ENCODE measurements at regions not wholly inside any gene's neighbourhood (a gene's known extent, or its start where the extent isn't known, plus 50 kb on each side); places are given as distances from the start of the nearest gene placed in this dataset.
A peak's percentile ranks its signal among the peaks of the same experiment; 100 is the strongest.

DNA sequence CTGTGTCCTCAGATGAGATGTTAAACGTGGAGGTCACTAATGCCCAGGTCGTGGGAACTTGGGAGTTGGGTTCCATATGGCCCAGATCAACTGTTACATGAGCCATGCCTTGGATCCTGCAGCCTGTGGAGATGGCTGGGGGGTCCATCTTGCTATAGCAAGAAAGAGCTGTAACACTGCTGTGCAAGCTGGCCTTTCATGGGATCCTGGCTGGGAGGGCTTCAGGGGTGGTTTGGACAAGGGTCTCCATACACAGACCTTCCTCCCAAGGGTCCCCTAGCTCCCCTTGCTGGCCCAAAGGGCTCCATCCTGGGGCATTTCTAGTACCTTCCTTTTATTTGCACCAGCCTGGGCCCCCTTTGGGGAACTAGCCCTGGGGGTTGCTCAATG lies 337.7 kb downstream of the DYSF start:
- H3K4me3 ChIP-seq (ENCODE audit: low read depth, poor library complexity, severe bottlenecking) = no peak overlapping the region
- WGBS, 2 donors = 63 to 69% methylated on average over 2 of the region's 2 CpGs
- peak in 1 of 2 donors; percentile 79 for DNase-seq (ENCODE audit: low spot score in 2 of 2)
- TF ChIP-seq, protein P1, sequence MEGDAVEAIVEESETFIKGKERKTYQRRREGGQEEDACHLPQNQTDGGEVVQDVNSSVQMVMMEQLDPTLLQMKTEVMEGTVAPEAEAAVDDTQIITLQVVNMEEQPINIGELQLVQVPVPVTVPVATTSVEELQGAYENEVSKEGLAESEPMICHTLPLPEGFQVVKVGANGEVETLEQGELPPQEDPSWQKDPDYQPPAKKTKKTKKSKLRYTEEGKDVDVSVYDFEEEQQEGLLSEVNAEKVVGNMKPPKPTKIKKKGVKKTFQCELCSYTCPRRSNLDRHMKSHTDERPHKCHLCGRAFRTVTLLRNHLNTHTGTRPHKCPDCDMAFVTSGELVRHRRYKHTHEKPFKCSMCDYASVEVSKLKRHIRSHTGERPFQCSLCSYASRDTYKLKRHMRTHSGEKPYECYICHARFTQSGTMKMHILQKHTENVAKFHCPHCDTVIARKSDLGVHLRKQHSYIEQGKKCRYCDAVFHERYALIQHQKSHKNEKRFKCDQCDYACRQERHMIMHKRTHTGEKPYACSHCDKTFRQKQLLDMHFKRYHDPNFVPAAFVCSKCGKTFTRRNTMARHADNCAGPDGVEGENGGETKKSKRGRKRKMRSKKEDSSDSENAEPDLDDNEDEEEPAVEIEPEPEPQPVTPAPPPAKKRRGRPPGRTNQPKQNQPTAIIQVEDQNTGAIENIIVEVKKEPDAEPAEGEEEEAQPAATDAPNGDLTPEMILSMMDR (IDR thresholded peaks at IDR 0.05) = no peak
- no peak for TF ChIP-seq POLR2A (IDR thresholded peaks at IDR 0.05)
- intact Hi-C loops (cut with DNase I; ENCODE audit: low total_unique reads) = loop anchor here (5.0 to 10.0 kb wide), 2 partner anchors 184 to 236 kb away; no protein-coding TSS in a partner anchor

DNA sequence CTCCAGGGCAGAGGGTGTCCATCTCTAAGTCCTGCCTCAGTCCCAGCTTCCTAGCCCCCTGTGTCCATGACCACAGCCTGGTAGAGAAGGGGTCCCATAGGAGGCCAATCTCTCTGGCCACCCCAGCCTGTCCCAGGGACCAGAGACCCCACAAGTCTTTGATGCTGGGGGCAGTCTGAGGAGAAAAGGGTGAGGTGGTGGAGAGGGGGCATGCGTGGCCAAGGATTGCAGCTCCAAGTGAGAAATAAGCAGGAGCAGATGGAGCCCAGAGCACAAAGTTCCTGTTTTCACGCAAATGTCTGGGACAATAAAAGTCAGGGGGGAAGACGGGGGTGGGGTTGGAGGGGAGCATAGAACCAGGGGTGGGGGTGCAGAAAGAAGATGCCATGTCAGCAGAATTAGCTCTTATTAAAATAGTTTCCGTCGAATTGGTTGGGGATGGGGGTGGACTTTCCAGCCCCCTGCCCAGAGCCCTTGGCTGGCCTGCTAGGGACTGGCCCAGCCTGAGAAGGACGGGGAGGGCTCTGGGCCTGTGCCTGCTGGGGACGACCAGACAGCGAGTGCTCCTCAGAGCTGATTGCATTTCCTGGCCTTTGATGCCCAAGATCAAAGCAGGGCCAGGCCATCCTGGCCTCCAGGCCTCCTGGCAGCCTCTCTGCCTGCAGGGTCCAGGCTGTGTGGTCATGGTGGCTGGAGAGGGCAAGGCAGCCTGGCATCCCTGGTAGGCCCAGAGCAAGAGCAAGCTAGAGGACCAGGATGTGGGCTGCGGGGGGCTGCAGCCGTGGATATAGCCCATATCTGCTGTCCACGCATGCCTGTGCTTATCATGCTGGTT lies 337.1 kb downstream of the DYSF start:
- no peak overlapping the region for H3K4me3 ChIP-seq (ENCODE audit: low read depth, poor library complexity, severe bottlenecking)
- peak in 1 of 2 donors; percentile 62 for DNase-seq (ENCODE audit: low spot score in 2 of 2)
- intact Hi-C loops (cut with DNase I; ENCODE audit: low total_unique reads) = loop anchor here (5.0 to 10.0 kb wide), 2 partner anchors 183 to 236 kb away; no protein-coding TSS in a partner anchor
- TF ChIP-seq, protein P1 (IDR thresholded peaks at IDR 0.05) = no peak
- no peak for TF ChIP-seq POLR2A (IDR thresholded peaks at IDR 0.05)
- 74 to 75% methylated on average over 10 to 11 of the region's 11 CpGs for WGBS, 2 donors

DNA sequence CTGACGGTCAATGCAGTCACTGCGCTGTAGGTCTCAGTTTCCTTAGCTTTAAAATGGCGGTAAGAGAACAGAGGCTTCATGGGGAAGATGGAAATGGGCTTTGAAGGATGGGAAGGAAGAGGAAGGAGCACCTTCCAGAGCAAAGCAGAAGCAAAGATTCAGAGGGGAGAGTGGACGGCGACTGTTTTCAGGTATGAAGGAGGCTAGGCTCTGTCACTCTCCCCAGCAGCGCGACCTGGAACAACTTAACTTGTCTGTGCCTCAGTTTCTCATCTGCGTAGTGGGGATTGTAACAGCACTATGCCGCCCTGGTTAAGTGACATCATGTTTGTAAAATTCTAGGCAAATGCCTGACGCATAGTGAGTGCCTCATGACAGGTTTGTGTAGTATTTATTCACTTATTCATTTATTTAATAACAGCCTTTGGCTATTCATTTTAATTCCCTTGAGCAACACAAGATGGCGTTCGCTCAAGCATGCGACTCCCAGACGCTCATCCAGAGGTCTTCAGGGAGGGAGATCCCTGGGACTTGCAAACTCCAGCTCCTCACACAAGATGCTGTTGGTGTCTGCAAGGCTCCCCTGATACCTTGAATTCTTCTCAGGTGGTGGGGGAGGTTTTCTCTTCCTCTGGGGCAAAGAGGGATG lies 336.3 kb downstream of the DYSF start:
- no peak overlapping the region for H3K4me3 ChIP-seq (ENCODE audit: low read depth, poor library complexity, severe bottlenecking)
- DNase-seq (ENCODE audit: low spot score in 2 of 2) = peak in 1 of 2 donors; percentile 53
- intact Hi-C loops (cut with DNase I; ENCODE audit: low total_unique reads) = loop anchor here (5.0 to 10.0 kb wide), 2 partner anchors 182 to 235 kb away; no protein-coding TSS in a partner anchor
- TF ChIP-seq, protein P1 (IDR thresholded peaks at IDR 0.05) = no peak
- TF ChIP-seq POLR2A (IDR thresholded peaks at IDR 0.05) = no peak
- 87 to 88% methylated on average over 14 of the region's 14 CpGs for WGBS, 2 donors

DNA sequence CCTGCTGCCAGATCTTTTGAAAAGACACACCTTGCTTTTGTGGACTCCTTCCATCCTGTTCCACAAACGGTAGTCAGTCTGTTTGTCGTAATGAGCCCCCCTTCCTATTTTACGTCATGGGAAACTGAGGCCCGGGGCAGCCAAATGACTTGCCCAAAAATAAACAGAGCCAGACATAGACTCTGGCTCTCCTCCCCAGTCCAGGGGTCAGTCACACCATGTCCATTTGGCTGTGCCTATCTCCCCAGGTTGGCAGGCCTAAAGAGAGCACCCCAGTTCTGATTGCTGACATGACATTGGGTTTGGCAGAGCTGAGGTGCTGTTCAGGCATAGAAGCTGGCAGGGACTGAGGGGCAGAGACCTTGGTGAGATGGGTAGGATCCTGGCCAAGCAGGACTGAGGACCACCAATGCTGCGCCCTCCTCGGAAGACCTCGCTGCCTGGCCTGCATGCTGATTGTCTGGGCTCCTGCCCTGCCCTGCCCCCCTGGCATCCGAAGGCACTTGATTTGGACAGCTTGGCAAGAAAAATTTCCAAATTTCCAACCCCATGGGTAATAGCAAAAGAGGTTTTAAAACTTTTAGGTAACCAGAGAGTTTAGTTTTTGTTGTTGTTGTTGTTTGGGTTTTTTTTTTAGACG lies 335.4 kb downstream of the DYSF start:
- WGBS, 2 donors = 83 to 87% methylated on average over 9 of the region's 9 CpGs
- TF ChIP-seq POLR2A (IDR thresholded peaks at IDR 0.05) = no peak
- TF ChIP-seq, protein P1 (IDR thresholded peaks at IDR 0.05) = no peak
- DNase-seq (ENCODE audit: low spot score in 2 of 2) = peak in 1 of 2 donors; percentile 68
- no peak overlapping the region for H3K4me3 ChIP-seq (ENCODE audit: low read depth, poor library complexity, severe bottlenecking)
- intact Hi-C loops (cut with DNase I; ENCODE audit: low total_unique reads) = no loop called here

DNA sequence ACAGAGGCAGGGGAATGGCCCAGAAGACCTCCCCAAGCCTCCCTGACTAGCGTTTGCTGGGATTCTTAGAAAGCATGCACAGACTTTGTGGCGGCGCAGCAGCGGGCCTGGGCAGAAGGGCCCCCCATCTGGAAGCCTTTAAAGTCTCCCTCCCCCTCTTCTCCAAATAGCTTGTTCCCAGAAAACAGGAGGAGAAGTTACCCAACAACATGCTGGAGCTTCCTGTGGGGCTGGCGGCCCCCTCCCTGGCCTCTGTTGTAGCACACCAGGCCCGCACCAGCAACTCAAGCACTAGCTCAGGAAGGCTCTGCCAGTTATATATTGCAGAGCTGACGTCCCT lies 334.8 kb downstream of the DYSF start:
- WGBS, 2 donors = 82 to 88% methylated on average over 7 of the region's 7 CpGs

More for the DNA sequence above, 334.8 kb downstream of the DYSF start:
- intact Hi-C loops (cut with DNase I; ENCODE audit: low total_unique reads) = no loop called here
- TF ChIP-seq, protein P1 (IDR thresholded peaks at IDR 0.05) = no peak
- TF ChIP-seq POLR2A (IDR thresholded peaks at IDR 0.05) = no peak
- peak in 1 of 2 donors; percentile 78 for DNase-seq (ENCODE audit: low spot score in 2 of 2)
- no peak overlapping the region for H3K4me3 ChIP-seq (ENCODE audit: low read depth, poor library complexity, severe bottlenecking)
